ENCODE measurements at regions not wholly inside any gene's neighbourhood (a gene's known extent, or its start where the extent isn't known, plus 50 kb on each side); places are given as distances from the start of the nearest gene placed in this dataset.

- no peak for TF ChIP-seq CTCF (IDR thresholded peaks at IDR 0.05; ENCODE audit: low read depth, low read length)
- no peak for TF ChIP-seq POLR2A (IDR thresholded peaks at IDR 0.05; ENCODE audit: extremely low read depth, insufficient read length)
Measured at GRCh38 chr21:39024538-39024937, 158.7 kb downstream of the PSMG1 start.
